OCI-LY3 (cell line): ENCODE measurements at regions not wholly inside any gene's neighbourhood (a gene's known extent, or its start where the extent isn't known, plus 50 kb on each side); places are given as distances from the start of the nearest gene placed in this dataset.

Experiments
- CTCF ChIP-seq: fragments of 200-600, 300-600 bp; sonication (generic); IDR thresholded peaks from 2 replicates; pipeline ENCODE4 v1.5.1; 2014; ENCODE audit warnings: antibody characterized with exemption, low read length, low read depth
- EZH2phosphoT487 ChIP-seq: fragments of 200-600 bp; shearing (Covaris generic); IDR thresholded peaks from 2 replicates; pipeline ENCODE4 v1.6.1; 2018; ENCODE audit warnings: antibody characterized with exemption, mixed run types, low read depth

- TF ChIP-seq CTCF: no peak
- no peak for TF ChIP-seq EZH2phosphoT487
Observed at GRCh38 chr4:31086756-31087330, 366.7 kb downstream of the PCDH7 start.
